ENCODE measurements at regions not wholly inside any gene's neighbourhood (a gene's known extent, or its start where the extent isn't known, plus 50 kb on each side); places are given as distances from the start of the nearest gene placed in this dataset.

DNA sequence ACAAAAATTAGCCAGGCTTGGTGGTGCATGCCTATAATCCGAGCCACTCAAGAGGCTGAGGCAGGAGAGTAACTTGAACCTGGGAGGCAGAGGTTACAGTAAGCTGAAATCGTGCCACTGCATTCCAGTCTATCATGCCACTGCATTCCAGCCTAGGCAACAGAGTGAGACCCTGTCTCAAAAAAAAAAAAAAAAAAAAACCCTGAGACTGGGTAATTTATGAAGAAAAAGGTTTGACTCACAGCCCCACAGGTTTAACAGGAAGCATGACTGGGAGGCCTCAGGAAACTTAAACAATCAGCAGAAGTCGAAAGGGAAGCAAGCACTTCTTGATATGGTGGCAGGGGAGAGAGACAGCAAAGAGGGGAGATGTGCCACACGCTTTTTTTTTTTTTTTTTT lies 123.2 kb downstream of the GXYLT1 start:
- TF ChIP-seq, protein P1, sequence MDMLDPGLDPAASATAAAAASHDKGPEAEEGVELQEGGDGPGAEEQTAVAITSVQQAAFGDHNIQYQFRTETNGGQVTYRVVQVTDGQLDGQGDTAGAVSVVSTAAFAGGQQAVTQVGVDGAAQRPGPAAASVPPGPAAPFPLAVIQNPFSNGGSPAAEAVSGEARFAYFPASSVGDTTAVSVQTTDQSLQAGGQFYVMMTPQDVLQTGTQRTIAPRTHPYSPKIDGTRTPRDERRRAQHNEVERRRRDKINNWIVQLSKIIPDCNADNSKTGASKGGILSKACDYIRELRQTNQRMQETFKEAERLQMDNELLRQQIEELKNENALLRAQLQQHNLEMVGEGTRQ (CRISPR knock-in tag; IDR thresholded peaks at IDR 0.05) = no peak
- TF ChIP-seq ZC3H11A (IDR thresholded peaks at IDR 0.05; ENCODE audit: low read depth, low read length) = no peak
- TF ChIP-seq EZH2 (IDR thresholded peaks at IDR 0.05; ENCODE audit: borderline replicate concordance, low read depth, low read length) = no peak
- no peak for TF ChIP-seq ZNF589 (CRISPR knock-in tag; IDR thresholded peaks at IDR 0.05; ENCODE audit: low read depth)
- no peak for TF ChIP-seq GTF2A2 (tag; IDR thresholded peaks at IDR 0.05)

Measured in K562 (cell line).